Panc1 (cell line): ENCODE measurements at regions not wholly inside any gene's neighbourhood (a gene's known extent, or its start where the extent isn't known, plus 50 kb on each side); places are given as distances from the start of the nearest gene placed in this dataset.

Experiments
- POLR2AphosphoS5 ChIP-seq: IDR thresholded peaks from 2 replicates; pipeline ENCODE4 v1.6.1; 2012; ENCODE audit warnings: mild to moderate bottlenecking, low read depth, low read length, moderate library complexity
- SIN3A ChIP-seq: IDR thresholded peaks from 2 replicates; pipeline ENCODE4 v1.6.1; 2012; ENCODE audit warnings: low read depth, mild to moderate bottlenecking, low read length, moderate library complexity, borderline replicate concordance; ENCODE audit not compliant: insufficient read depth
- TCF7L2 ChIP-seq: IDR thresholded peaks from 2 replicates; pipeline ENCODE4 v1.6.1; 2011; ENCODE audit warnings: mild to moderate bottlenecking, low read depth, low read length, inconsistent platforms
- TF ChIP-seq, protein P1 (sequence below): fragments of 450-650 bp; IDR thresholded peaks from 2 replicates; pipeline ENCODE4 v1.5.1; 2017; ENCODE audit warnings: mild to moderate bottlenecking
- TF ChIP-seq, protein P2 (sequence below), 2 experiments: IDR thresholded peaks; 2 replicates each; pipeline ENCODE4 v1.6.1; 2011 to 2012; ENCODE audit warnings: low read depth in 2 of 2, control low read depth in 1 of 2, low read length in 1 of 2, mild to moderate bottlenecking in 1 of 2, moderate library complexity in 1 of 2; ENCODE audit not compliant: insufficient read depth in 1 of 2

DNA sequence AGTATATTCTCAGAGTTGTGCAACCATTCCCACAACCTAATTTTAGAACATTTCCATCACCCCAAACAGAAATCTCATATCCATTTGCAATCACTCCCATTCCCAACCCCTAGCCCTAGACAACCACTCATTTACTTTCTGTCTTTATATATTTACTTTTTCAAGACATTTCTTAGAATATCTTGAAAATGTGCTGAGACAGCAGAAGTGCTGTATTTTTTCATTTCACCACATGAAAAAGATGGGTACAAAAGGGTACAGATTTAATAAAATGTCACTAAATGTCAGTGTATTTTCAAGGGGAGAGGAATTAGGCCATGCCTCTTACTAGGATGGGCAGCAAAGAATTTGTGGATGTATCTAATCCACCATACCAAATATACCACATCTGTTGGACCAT lies 51.6 kb upstream of the CCDC6 start:
- TF ChIP-seq, protein P1, sequence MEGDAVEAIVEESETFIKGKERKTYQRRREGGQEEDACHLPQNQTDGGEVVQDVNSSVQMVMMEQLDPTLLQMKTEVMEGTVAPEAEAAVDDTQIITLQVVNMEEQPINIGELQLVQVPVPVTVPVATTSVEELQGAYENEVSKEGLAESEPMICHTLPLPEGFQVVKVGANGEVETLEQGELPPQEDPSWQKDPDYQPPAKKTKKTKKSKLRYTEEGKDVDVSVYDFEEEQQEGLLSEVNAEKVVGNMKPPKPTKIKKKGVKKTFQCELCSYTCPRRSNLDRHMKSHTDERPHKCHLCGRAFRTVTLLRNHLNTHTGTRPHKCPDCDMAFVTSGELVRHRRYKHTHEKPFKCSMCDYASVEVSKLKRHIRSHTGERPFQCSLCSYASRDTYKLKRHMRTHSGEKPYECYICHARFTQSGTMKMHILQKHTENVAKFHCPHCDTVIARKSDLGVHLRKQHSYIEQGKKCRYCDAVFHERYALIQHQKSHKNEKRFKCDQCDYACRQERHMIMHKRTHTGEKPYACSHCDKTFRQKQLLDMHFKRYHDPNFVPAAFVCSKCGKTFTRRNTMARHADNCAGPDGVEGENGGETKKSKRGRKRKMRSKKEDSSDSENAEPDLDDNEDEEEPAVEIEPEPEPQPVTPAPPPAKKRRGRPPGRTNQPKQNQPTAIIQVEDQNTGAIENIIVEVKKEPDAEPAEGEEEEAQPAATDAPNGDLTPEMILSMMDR: no peak
- TF ChIP-seq SIN3A (no peak), POLR2AphosphoS5 (no peak), TCF7L2 (no peak)
- TF ChIP-seq, protein P2, sequence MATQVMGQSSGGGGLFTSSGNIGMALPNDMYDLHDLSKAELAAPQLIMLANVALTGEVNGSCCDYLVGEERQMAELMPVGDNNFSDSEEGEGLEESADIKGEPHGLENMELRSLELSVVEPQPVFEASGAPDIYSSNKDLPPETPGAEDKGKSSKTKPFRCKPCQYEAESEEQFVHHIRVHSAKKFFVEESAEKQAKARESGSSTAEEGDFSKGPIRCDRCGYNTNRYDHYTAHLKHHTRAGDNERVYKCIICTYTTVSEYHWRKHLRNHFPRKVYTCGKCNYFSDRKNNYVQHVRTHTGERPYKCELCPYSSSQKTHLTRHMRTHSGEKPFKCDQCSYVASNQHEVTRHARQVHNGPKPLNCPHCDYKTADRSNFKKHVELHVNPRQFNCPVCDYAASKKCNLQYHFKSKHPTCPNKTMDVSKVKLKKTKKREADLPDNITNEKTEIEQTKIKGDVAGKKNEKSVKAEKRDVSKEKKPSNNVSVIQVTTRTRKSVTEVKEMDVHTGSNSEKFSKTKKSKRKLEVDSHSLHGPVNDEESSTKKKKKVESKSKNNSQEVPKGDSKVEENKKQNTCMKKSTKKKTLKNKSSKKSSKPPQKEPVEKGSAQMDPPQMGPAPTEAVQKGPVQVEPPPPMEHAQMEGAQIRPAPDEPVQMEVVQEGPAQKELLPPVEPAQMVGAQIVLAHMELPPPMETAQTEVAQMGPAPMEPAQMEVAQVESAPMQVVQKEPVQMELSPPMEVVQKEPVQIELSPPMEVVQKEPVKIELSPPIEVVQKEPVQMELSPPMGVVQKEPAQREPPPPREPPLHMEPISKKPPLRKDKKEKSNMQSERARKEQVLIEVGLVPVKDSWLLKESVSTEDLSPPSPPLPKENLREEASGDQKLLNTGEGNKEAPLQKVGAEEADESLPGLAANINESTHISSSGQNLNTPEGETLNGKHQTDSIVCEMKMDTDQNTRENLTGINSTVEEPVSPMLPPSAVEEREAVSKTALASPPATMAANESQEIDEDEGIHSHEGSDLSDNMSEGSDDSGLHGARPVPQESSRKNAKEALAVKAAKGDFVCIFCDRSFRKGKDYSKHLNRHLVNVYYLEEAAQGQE (IDR thresholded peaks at IDR 0.05; ENCODE audit: insufficient read depth in 1 of 2, low read depth in 2 of 2, low read length in 1 of 2): no peak
